GM06990 (cell line): ENCODE measurements at regions not wholly inside any gene's neighbourhood (a gene's known extent, or its start where the extent isn't known, plus 50 kb on each side); places are given as distances from the start of the nearest gene placed in this dataset.
A peak's percentile ranks its signal among the peaks of the same experiment; 100 is the strongest.

Experiments
- DNase-seq: peaks from one replicate; pipeline ENCODE4 v3.0.0-alpha.2; 2011; ENCODE audit not compliant: insufficient read length; ENCODE audit errors: extremely low read depth
- H3K27me3 ChIP-seq: replicated peaks from 2 replicates; pipeline ENCODE4 v1.6.0; 2011; ENCODE audit warnings: low read length; ENCODE audit not compliant: control insufficient read depth, insufficient read depth
- H3K36me3 ChIP-seq: 2 replicates; pipeline ENCODE4 v1.5.1; 2011; ENCODE audit warnings: low read length; ENCODE audit not compliant: control insufficient read depth, insufficient read depth
- H3K4me3 ChIP-seq: replicated peaks from 2 replicates; pipeline ENCODE4 v1.5.1; 2011; ENCODE audit warnings: low read depth, mild to moderate bottlenecking, control low read depth, low read length
- TF ChIP-seq, protein P1 (sequence below): IDR thresholded peaks from 2 replicates; pipeline ENCODE4 v1.5.1; 2011; ENCODE audit warnings: low read length, control low read depth, mild to moderate bottlenecking, inconsistent platforms; ENCODE audit not compliant: insufficient read depth, poor library complexity, severe bottlenecking

GRCh38 chr5:74400067-74400466 lies 240.5 kb downstream of the ENC1 start:
- TF ChIP-seq, protein P1, sequence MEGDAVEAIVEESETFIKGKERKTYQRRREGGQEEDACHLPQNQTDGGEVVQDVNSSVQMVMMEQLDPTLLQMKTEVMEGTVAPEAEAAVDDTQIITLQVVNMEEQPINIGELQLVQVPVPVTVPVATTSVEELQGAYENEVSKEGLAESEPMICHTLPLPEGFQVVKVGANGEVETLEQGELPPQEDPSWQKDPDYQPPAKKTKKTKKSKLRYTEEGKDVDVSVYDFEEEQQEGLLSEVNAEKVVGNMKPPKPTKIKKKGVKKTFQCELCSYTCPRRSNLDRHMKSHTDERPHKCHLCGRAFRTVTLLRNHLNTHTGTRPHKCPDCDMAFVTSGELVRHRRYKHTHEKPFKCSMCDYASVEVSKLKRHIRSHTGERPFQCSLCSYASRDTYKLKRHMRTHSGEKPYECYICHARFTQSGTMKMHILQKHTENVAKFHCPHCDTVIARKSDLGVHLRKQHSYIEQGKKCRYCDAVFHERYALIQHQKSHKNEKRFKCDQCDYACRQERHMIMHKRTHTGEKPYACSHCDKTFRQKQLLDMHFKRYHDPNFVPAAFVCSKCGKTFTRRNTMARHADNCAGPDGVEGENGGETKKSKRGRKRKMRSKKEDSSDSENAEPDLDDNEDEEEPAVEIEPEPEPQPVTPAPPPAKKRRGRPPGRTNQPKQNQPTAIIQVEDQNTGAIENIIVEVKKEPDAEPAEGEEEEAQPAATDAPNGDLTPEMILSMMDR: no peak

GRCh38 chr5:74396913-74397622 lies 243.5 kb downstream of the ENC1 start:
- Histone ChIP-seq H3K4me3 (no peak overlapping the region), H3K27me3 (no peaks in the 10 kb centered on the region), H3K36me3 (no peaks in the 10 kb centered on the region)
- TF ChIP-seq, protein P1: no peak
- DNase-seq: no peak

More at GRCh38 chr5:74400067-74400466, 240.5 kb downstream of the ENC1 start:
- no peak for DNase-seq
- Histone ChIP-seq H3K4me3 (no peak overlapping the region), H3K27me3 (no peaks in the 10 kb centered on the region), H3K36me3 (no peaks in the 10 kb centered on the region)

DNA sequence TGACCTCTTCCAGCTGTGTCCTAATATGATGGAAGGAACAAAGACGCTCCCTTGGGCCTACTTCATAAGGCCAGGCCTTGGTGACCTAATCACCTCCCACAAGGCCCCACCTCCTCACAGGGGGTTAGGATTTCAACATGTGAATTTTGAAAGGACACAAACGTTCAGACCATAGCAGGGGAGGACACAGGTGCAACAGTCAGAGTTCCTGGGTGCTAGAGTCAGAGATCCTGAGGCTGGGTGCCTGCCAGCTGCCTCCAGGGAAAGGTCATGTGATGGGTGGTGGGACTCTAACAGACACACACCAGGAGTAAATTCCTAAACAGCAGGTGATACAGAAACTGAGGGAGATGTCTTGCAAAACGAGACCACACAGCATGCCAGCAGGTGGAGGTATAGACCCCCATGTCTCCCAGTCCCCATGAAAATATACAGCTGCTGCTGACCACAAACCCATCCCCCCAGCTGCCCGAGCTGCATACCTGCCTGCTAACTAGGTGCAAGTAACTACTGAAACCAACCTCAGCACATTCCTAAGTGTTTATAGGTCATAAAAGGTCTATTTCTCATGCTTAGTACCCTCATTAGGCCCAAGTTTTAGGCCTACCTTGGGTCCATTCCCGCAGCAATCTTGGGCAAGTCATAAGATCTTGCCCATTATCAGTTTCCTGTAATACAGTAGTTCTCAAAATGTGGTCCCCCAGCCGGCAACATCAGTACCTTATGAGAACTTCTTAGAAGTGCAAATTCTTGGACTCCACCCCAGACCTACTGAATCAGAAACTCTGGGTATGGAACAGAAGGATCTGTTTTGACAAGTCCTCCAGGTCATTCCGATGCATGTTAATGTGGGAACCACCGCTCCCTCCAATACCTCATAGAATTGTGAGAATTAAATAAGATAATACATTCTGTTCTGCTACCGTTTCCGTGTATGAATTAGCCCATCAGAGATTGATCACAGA lies 245.3 kb downstream of the ENC1 start:
- H3K27me3 ChIP-seq: no peaks in the 10 kb centered on the region
- DNase-seq: no peak
- no peak overlapping the region for H3K4me3 ChIP-seq
- no peaks in the 10 kb centered on the region for H3K36me3 ChIP-seq
- TF ChIP-seq, protein P1: no peak

GRCh38 chr5:74394528-74394915 lies 246.0 kb downstream of the ENC1 start:
- DNase-seq: no peak

GRCh38 chr5:74393943-74394342 lies 246.6 kb downstream of the ENC1 start:
- DNase-seq: no peak
- Histone ChIP-seq H3K4me3 (no peak overlapping the region), H3K36me3 (no peaks in the 10 kb centered on the region), H3K27me3 (no peaks in the 10 kb centered on the region)
- TF ChIP-seq, protein P1: no peak

More at GRCh38 chr5:74394528-74394915, 246.0 kb downstream of the ENC1 start:
- Histone ChIP-seq H3K36me3 (no peaks in the 10 kb centered on the region), H3K4me3 (no peak overlapping the region), H3K27me3 (no peaks in the 10 kb centered on the region)
- TF ChIP-seq, protein P1: peak; percentile 44
